Right atrium auricular region (tissue), 2 donors: ENCODE measurements at regions not wholly inside any gene's neighbourhood (a gene's known extent, or its start where the extent isn't known, plus 50 kb on each side); places are given as distances from the start of the nearest gene placed in this dataset.

Experiments
- DNase-seq: peaks from one replicate; pipeline ENCODE4 v3.0.0-alpha.2; 2019; ENCODE audit warnings: low spot score
- H3K27ac ChIP-seq, 2 donors: fragments of 200-600 bp; sonication (generic); 1 replicate in 1 of 2; 2 replicates in 1 of 2; pipeline ENCODE4 v1.5.1; 2016 to 2019
- H3K27me3 ChIP-seq, 2 donors: fragments of 200-600 bp; sonication (generic); one replicate each; pipeline versions ENCODE4 v1.5.1 to v1.6.0; 2017 to 2019
- H3K36me3 ChIP-seq: fragments of 200-600 bp; sonication (generic); one replicate; pipeline ENCODE4 v1.5.1; 2016
- H3K4me1 ChIP-seq, 2 donors: fragments of 200-600 bp; sonication (generic); one replicate each; pipeline versions ENCODE4 v1.5.1 to v1.6.0; 2017 to 2019
- H3K4me3 ChIP-seq, 2 donors: fragments of 200-600 bp; sonication (generic); 1 replicate in 1 of 2; 2 replicates in 1 of 2; pipeline ENCODE4 v1.5.1; 2017 to 2019; ENCODE audit warnings: mild to moderate bottlenecking in 1 of 2, moderate library complexity in 1 of 2
- H3K9me3 ChIP-seq, 2 donors: fragments of 200-600 bp; sonication (generic); one replicate each; pipeline ENCODE4 v1.5.1; 2019
- TF ChIP-seq, protein P1 (sequence below), 2 donors: fragments of 200-600 bp; sonication (generic); IDR thresholded peaks; one replicate each; pipeline ENCODE4 v1.5.1; 2019; ENCODE audit warnings: antibody characterized with exemption in 2 of 2

- TF ChIP-seq, protein P1, sequence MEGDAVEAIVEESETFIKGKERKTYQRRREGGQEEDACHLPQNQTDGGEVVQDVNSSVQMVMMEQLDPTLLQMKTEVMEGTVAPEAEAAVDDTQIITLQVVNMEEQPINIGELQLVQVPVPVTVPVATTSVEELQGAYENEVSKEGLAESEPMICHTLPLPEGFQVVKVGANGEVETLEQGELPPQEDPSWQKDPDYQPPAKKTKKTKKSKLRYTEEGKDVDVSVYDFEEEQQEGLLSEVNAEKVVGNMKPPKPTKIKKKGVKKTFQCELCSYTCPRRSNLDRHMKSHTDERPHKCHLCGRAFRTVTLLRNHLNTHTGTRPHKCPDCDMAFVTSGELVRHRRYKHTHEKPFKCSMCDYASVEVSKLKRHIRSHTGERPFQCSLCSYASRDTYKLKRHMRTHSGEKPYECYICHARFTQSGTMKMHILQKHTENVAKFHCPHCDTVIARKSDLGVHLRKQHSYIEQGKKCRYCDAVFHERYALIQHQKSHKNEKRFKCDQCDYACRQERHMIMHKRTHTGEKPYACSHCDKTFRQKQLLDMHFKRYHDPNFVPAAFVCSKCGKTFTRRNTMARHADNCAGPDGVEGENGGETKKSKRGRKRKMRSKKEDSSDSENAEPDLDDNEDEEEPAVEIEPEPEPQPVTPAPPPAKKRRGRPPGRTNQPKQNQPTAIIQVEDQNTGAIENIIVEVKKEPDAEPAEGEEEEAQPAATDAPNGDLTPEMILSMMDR (IDR thresholded peaks at IDR 0.05): no peak
- H3K4me1 ChIP-seq: peaks cover 0 to 5% of the 10 kb centered on the region in 2 donors
- DNase-seq: no peak
- H3K36me3 ChIP-seq: no peaks in the 10 kb centered on the region
- H3K4me3 ChIP-seq: peak overlapping the region in 1 of 2 donors; percentile 21
- H3K27ac ChIP-seq: no peak overlapping the region
- no peaks in the 10 kb centered on the region for H3K27me3 ChIP-seq
- H3K9me3 ChIP-seq: peaks cover 0 to 15% of the 10 kb centered on the region in 2 donors
These were observed 55.8 kb upstream of the SHC3 start for GRCh38 chr9:89234205-89235067.

DNA sequence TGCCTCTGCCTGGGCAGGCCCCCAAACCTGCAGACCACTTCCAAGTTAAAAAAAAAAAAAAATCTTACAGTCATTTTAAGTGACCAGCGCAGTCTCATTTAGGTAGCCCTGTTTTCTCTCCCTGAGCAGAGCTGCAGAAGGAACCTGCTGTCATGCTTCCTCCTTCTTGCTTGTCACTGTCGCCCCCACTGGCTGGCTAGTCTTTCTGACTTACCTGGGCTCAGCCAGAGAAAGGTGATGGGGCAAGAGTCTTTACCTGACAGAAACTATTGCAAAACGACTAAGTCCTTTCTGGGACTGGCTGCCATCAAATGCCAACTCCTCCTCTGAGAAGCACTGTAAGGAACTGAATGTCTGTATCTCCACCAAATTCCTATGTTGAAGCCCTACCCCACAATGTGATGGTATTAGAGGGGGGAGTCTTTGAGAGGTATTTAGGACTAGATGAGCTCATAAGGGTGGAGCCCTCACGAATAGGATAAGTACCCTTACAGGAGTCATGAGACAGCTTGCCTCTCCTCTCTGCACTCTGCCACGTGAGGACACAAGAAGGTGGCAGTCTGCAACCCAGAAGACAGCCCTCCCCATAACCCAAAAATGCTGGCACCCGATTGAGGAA, 58.4 kb upstream of the SHC3 start:
- Histone ChIP-seq H3K27ac (no peak overlapping the region), H3K36me3 (no peaks in the 10 kb centered on the region), H3K9me3 (peaks cover 0 to 6% of the 10 kb centered on the region in 2 donors), H3K4me1 (peaks cover 0 to 5% of the 10 kb centered on the region in 2 donors), H3K4me3 (no peak overlapping the region), H3K27me3 (no peaks in the 10 kb centered on the region)
- no peak for DNase-seq
- TF ChIP-seq, protein P1 (IDR thresholded peaks at IDR 0.05): no peak

DNA sequence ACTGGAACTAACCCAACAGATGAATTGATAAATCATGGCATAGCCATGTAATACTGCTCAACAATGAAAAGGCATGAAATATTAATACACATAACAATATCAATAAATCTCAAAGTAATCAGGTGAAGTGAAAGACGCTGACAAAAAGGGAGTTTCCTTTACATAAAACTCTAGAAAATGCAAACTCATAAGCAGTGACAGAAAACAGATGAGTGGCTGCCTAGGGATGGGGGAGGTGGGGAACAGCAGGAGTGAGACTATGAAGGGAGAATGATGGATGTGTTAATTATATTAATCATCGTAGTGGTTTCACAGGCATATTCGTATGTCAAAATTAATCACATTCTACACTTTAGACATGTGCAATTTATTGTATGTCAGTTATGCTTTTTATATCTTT, 59.8 kb upstream of the SHC3 start:
- H3K36me3 ChIP-seq: no peaks in the 10 kb centered on the region

DNA sequence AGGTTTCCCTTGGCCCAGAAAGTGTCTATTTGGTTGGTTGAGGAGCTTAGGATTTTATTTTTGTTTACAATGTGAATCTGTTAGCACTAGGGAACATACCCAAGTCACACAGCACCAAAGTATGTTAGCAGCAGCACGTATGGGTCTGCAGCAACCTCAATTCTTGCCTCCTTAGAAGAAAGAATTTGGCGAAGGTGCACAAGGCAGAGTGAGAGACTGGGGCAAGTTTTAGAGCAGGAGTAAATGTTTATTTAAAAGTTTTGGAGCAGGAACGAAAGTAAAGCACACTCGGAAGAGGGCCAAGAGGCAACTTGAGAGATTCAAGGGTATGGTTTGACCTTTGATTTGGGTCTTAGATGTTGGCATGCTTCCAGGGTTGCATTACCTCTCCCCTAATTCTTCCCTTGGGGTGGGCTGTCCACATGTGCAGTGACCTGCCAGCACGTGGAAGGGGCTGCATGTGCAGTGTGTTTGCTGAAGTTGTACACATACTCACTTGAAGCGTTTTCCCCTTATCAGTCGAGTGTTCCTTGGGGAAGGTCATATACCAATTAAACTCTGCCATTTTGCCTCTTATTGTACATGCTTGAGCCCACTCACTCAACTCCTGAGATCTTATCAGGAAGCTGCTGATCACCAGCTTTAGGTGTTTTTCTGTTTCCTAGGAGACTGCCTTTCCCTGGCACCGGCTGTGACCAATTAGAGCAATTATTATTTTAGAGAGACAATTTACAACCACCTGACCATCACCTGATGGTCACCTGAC, 64.9 kb upstream of the SHC3 start:
- H3K4me1 ChIP-seq: no peaks in the 10 kb centered on the region
- no peaks in the 10 kb centered on the region for H3K36me3 ChIP-seq
- peaks cover 0 to 6% of the 10 kb centered on the region in 2 donors for H3K9me3 ChIP-seq
- H3K27me3 ChIP-seq: no peaks in the 10 kb centered on the region
- H3K27ac ChIP-seq: no peak overlapping the region
- TF ChIP-seq, protein P1 (IDR thresholded peaks at IDR 0.05): no peak
- H3K4me3 ChIP-seq: no peak overlapping the region
- DNase-seq: no peak

More for the DNA sequence above, 59.8 kb upstream of the SHC3 start:
- no peak for DNase-seq
- H3K4me3 ChIP-seq: no peak overlapping the region
- TF ChIP-seq, protein P1 (IDR thresholded peaks at IDR 0.05): no peak
- peaks cover 0 to 6% of the 10 kb centered on the region in 2 donors for H3K9me3 ChIP-seq
- no peak overlapping the region for H3K27ac ChIP-seq
- H3K4me1 ChIP-seq: peaks cover 0 to 5% of the 10 kb centered on the region in 2 donors
- no peaks in the 10 kb centered on the region for H3K27me3 ChIP-seq

DNA sequence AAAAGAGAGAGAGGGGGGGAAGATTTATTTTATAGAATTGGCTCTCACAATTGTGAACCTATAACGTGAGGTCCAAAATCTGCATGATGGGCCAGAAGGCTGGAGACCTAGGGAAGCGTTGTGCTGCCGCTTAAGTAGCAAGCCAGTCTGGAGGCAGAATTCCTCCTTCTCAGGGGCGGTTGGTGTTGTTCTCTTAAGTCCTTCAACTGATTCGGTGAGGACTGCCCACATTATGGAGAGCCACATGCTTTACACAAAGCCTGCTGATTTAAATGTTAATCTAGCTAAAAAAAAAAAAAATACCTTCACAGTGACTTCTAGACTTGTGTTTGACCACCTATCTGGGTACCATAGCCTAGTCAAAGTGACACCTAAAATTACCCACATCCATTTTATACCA, 64.2 kb upstream of the CKS2 start:
- no peaks in the 10 kb centered on the region for H3K27me3 ChIP-seq
- no peaks in the 10 kb centered on the region for H3K36me3 ChIP-seq
- DNase-seq: no peak
- H3K4me1 ChIP-seq: no peaks in the 10 kb centered on the region
- TF ChIP-seq, protein P1 (IDR thresholded peaks at IDR 0.05): no peak
- H3K9me3 ChIP-seq: no peaks in the 10 kb centered on the region
- no peak overlapping the region for H3K27ac ChIP-seq
- no peak overlapping the region for H3K4me3 ChIP-seq
